Fibroblast of lung (primary cell): ENCODE measurements at regions not wholly inside any gene's neighbourhood (a gene's known extent, or its start where the extent isn't known, plus 50 kb on each side); places are given as distances from the start of the nearest gene placed in this dataset.

Experiments used
- DNase-seq, 2 donors: peaks; one replicate each; pipeline versions ENCODE4 v3.0.0 to v3.0.0-alpha.2; 2010; ENCODE audit warnings: low read depth in 2 of 2
- H2AFZ ChIP-seq: 2 replicates; pipeline ENCODE4 v1.5.1; 2012; ENCODE audit warnings: low read length, control low read depth, inconsistent platforms
- H3K27ac ChIP-seq: 2 replicates; pipeline ENCODE4 v1.5.1; 2011; ENCODE audit warnings: low read length, control low read depth; ENCODE audit not compliant: insufficient read depth
- H3K27me3 ChIP-seq: 2 replicates; pipeline ENCODE4 v1.5.1; 2011; ENCODE audit warnings: mild to moderate bottlenecking, low read length; ENCODE audit not compliant: control insufficient read depth, insufficient read depth
- H3K36me3 ChIP-seq: 2 replicates; pipeline ENCODE4 v1.5.1; 2011; ENCODE audit warnings: low read length; ENCODE audit not compliant: control insufficient read depth, insufficient read depth
- H3K4me1 ChIP-seq: 2 replicates; pipeline ENCODE4 v1.5.1; 2011; ENCODE audit warnings: low read length; ENCODE audit not compliant: control insufficient read depth, insufficient read depth; ENCODE audit errors: extremely low read depth
- H3K4me2 ChIP-seq: 2 replicates; pipeline ENCODE4 v1.5.1; 2011; ENCODE audit warnings: low read length, control low read depth; ENCODE audit not compliant: insufficient read depth; ENCODE audit errors: extremely low read depth
- H3K4me3 ChIP-seq, 4 experiments: fragments of 200-600 bp in 1 of 4; sonication (generic) in 1 of 4; replicated peaks in 1 of 4; 2 replicates each; pipeline ENCODE4 v1.5.1; 2011 to 2016; ENCODE audit warnings: low read length in 4 of 4, low read depth in 3 of 4, mild to moderate bottlenecking in 3 of 4, control low read depth in 2 of 4, inconsistent platforms in 1 of 4, mixed read lengths in 1 of 4; ENCODE audit not compliant: insufficient read depth in 1 of 4; ENCODE audit errors: control extremely low read depth in 1 of 4
- H3K79me2 ChIP-seq: 2 replicates; pipeline ENCODE4 v1.5.1; 2012; ENCODE audit warnings: mild to moderate bottlenecking, low read length, inconsistent platforms; ENCODE audit not compliant: control insufficient read depth, insufficient read depth
- H3K9ac ChIP-seq: 2 replicates; pipeline ENCODE4 v1.5.1; 2011; ENCODE audit warnings: mild to moderate bottlenecking, low read length, control low read depth; ENCODE audit not compliant: insufficient read depth
- H3K9me3 ChIP-seq: 2 replicates; pipeline ENCODE4 v1.5.1; 2012; ENCODE audit warnings: low read depth, low read length; ENCODE audit not compliant: control insufficient read depth, insufficient read depth
- H4K20me1 ChIP-seq: 2 replicates; pipeline ENCODE4 v1.5.1; 2011; ENCODE audit warnings: low read length; ENCODE audit not compliant: control insufficient read depth, insufficient read depth; ENCODE audit errors: extremely low read depth
- EZH2 ChIP-seq: IDR thresholded peaks from 2 replicates; pipeline ENCODE4 v1.5.1; 2012; ENCODE audit warnings: low read length, control low read depth, mild to moderate bottlenecking; ENCODE audit errors: missing control alignments
- TF ChIP-seq, protein P1 (sequence below), 2 donors: IDR thresholded peaks in 1 of 2; conservative IDR thresholded peaks in 1 of 2; 1 replicate in 1 of 2; 2 replicates in 1 of 2; pipeline ENCODE4 v1.5.1; 2011 to 2012; ENCODE audit warnings: low read length in 2 of 2, control low read depth in 1 of 2, inconsistent platforms in 1 of 2, low read depth in 1 of 2, mild to moderate bottlenecking in 1 of 2

DNA sequence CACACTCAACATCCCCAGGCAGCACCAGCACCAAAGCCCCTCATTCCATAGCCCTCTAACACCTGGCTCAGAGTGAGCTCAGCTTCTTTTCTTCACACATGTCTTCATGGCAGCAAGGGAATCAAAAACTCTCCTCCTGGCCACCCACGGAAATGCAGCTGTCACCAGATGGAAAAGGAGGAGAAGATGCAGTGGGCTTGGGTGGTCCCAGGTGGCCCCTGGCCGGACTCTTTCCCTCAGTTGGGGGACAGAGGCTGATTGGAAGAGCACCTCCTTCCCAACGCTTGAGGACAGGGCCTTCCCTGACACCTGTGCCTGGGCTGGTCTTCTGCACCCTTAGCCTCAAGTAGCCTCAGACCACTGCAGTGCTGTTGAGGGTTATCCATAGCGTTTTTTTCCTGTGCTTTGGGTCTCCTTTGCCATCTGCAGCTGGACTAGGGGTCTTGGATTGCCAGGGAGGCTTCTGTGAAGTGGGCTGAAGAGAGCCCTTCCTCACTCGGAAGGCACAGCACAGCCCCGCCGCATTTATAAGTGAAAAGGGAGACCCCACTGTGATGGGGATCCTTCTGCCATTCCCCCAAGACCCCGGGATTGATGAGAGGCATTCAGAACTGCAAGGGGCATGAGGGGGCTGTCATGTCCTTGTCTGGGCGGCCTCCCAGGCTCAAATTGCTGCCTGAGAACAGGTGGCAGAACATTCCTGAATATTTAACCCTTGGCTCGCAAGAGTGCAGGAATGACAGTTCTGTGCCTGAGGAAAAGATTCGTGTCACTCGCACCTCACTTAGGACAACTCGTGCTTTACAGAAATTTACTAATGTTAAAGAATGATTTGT, 200.0 kb downstream of the AUH start:
- H3K4me2 ChIP-seq, result peak overlapping the region; percentile 13
- H3K9me3 ChIP-seq, result no peaks in the 10 kb centered on the region

DNA sequence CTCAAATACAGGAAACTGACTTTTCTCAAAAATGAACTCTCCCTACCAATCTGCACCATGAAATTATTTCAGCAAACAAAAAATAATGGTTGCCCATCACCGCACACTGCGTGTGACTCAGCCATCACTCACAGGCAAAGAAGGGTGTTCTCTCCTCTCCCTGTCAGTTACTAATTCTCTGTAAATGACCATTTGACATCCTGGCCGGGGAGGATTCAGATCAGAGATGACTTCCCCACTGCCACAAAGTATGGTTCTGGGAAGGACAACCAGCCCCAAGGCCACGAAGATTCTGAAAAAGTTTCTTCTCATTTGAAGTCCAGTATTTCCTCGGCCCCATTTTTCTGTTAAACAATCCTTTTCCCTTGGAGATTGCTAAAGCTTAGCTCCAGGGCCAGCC, 199.4 kb downstream of the AUH start:
- Histone ChIP-seq H3K4me2 (peak overlapping the region; percentile 13), H2AFZ (no peak overlapping the region), H3K4me1 (peaks cover 40% of the 10 kb centered on the region), H3K79me2 (no peaks in the 10 kb centered on the region), H3K4me3 (no peak overlapping the region), H3K36me3 (no peaks in the 10 kb centered on the region), H3K27ac (peak overlapping the region; percentile 92), H3K9me3 (no peaks in the 10 kb centered on the region), H3K27me3 (no peaks in the 10 kb centered on the region), H3K9ac (no peak overlapping the region), H4K20me1 (no peaks in the 10 kb centered on the region)
- TF ChIP-seq, protein P1, sequence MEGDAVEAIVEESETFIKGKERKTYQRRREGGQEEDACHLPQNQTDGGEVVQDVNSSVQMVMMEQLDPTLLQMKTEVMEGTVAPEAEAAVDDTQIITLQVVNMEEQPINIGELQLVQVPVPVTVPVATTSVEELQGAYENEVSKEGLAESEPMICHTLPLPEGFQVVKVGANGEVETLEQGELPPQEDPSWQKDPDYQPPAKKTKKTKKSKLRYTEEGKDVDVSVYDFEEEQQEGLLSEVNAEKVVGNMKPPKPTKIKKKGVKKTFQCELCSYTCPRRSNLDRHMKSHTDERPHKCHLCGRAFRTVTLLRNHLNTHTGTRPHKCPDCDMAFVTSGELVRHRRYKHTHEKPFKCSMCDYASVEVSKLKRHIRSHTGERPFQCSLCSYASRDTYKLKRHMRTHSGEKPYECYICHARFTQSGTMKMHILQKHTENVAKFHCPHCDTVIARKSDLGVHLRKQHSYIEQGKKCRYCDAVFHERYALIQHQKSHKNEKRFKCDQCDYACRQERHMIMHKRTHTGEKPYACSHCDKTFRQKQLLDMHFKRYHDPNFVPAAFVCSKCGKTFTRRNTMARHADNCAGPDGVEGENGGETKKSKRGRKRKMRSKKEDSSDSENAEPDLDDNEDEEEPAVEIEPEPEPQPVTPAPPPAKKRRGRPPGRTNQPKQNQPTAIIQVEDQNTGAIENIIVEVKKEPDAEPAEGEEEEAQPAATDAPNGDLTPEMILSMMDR (conservative IDR thresholded peaks at IDR 0.05 in 1 of 2, IDR thresholded peaks at IDR 0.05 in 1 of 2; ENCODE audit: low read depth in 1 of 2, low read length in 2 of 2), result no peak
- DNase-seq, result peak; percentile 33 to 76

More for the DNA sequence above, 200.0 kb downstream of the AUH start:
- no peaks in the 10 kb centered on the region for H3K27me3 ChIP-seq
- no peaks in the 10 kb centered on the region for H3K36me3 ChIP-seq
- H3K27ac ChIP-seq, result peak overlapping the region; percentile 92
- no peaks in the 10 kb centered on the region for H4K20me1 ChIP-seq
- H3K79me2 ChIP-seq, result no peaks in the 10 kb centered on the region
- no peak for DNase-seq
- TF ChIP-seq EZH2, result no peak
- TF ChIP-seq, protein P1 (conservative IDR thresholded peaks at IDR 0.05 in 1 of 2, IDR thresholded peaks at IDR 0.05 in 1 of 2; ENCODE audit: low read depth in 1 of 2, low read length in 2 of 2), result no peak
- no peak overlapping the region for H3K4me3 ChIP-seq
- H2AFZ ChIP-seq, result no peak overlapping the region
- peaks cover 37% of the 10 kb centered on the region for H3K4me1 ChIP-seq
- H3K9ac ChIP-seq, result no peak overlapping the region

DNA sequence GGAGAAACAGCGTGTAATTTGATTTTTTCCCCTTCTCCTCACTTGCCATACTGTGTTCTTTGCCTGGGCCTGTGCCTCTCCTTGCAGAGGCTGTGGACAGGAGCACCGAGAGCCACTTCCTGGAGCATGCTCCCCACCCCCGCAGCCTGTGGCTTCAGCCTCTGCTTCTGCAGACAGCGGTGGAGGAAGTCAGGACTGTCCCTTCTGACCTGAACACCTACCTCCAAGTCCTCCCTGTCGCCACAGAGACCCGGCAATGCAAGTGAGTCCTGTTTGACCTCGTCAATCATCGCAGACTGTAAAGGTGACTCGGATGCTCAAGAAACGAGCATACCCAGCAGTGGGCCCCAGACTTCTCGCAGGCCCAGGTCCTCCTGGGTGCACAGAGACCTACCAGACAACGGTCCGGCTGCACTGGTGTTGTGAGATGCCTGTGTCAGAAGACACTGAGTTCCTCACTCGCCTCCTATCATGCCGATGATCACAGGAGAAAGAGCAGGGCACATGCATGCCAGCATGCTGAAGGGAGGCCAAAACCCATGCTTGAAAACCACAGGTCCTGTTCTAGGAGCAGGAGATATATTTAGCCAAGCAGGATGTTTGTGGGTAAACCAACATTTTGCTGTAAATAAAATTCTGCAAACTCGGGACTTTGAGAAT, 198.8 kb downstream of the AUH start:
- Histone ChIP-seq H3K9me3 (no peaks in the 10 kb centered on the region), H3K4me3 (no peak overlapping the region), H3K27me3 (no peaks in the 10 kb centered on the region), H3K79me2 (no peaks in the 10 kb centered on the region), H3K4me2 (no peak overlapping the region), H3K4me1 (peaks cover 40% of the 10 kb centered on the region), H3K36me3 (no peaks in the 10 kb centered on the region), H3K27ac (peak overlapping the region; percentile 92), H4K20me1 (no peaks in the 10 kb centered on the region), H3K9ac (no peak overlapping the region), H2AFZ (no peak overlapping the region)
- DNase-seq, result peak; percentile 47
- no peak for TF ChIP-seq EZH2
- TF ChIP-seq, protein P1 (conservative IDR thresholded peaks at IDR 0.05 in 1 of 2, IDR thresholded peaks at IDR 0.05 in 1 of 2; ENCODE audit: low read depth in 1 of 2, low read length in 2 of 2), result no peak
